ENCODE measurements at regions not wholly inside any gene's neighbourhood (a gene's known extent, or its start where the extent isn't known, plus 50 kb on each side); places are given as distances from the start of the nearest gene placed in this dataset.

- TF ChIP-seq CTCF (IDR thresholded peaks at IDR 0.05; ENCODE audit: poor library complexity) (no peak), EZH2 (IDR thresholded peaks at IDR 0.05; ENCODE audit: borderline replicate concordance) (no peak), EZH2phosphoT487 (IDR thresholded peaks at IDR 0.05; ENCODE audit: low read depth, severe bottlenecking, unreplicated experiment) (no peak)
Measured at GRCh38 chr17:62156949-62157348, 91.9 kb upstream of the MED13 start.

All from hepatocyte (in vitro differentiated cells).